Stimulated activated naive CD8-positive, alpha-beta T cell treated with anti-CD3 and anti-CD28 coated beads, Interleukin-15, amount 100 ng/mL, for 72 hours (primary cell): ENCODE measurements at regions not wholly inside any gene's neighbourhood (a gene's known extent, or its start where the extent isn't known, plus 50 kb on each side); places are given as distances from the start of the nearest gene placed in this dataset.

Experiments
- ATAC-seq: fragments of 150-1000 bp; cut with Tn5 transposase; 2 replicates; pipeline ENCODE4 v1.10.0; 2021; ENCODE audit warnings: mild to moderate bottlenecking, moderate library complexity
- DNase-seq, 2 donors: peaks; one replicate each; pipeline ENCODE4 v3.0.0; 2021 to 2022
- H3K27ac Mint-ChIP-seq, 2 donors: one replicate each; pipeline ENCODE4 v1.8.0; 2022; ENCODE audit warnings: mild to moderate bottlenecking in 2 of 2, mixed read lengths in 2 of 2, moderate library complexity in 2 of 2
- H3K27me3 Mint-ChIP-seq: one replicate; pipeline ENCODE4 v1.8.0; 2022; ENCODE audit warnings: mixed read lengths
- H3K4me1 Mint-ChIP-seq: one replicate; pipeline ENCODE4 v1.8.0; 2022; ENCODE audit warnings: mild to moderate bottlenecking, mixed read lengths
- H3K4me3 Mint-ChIP-seq, 2 donors: one replicate each; pipeline ENCODE4 v1.8.0; 2022; ENCODE audit warnings: mild to moderate bottlenecking in 2 of 2, mixed read lengths in 2 of 2, moderate library complexity in 1 of 2
- H3K9me3 Mint-ChIP-seq, 2 donors: one replicate each; pipeline ENCODE4 v1.8.0; 2022; ENCODE audit warnings: mixed read lengths in 2 of 2

DNA sequence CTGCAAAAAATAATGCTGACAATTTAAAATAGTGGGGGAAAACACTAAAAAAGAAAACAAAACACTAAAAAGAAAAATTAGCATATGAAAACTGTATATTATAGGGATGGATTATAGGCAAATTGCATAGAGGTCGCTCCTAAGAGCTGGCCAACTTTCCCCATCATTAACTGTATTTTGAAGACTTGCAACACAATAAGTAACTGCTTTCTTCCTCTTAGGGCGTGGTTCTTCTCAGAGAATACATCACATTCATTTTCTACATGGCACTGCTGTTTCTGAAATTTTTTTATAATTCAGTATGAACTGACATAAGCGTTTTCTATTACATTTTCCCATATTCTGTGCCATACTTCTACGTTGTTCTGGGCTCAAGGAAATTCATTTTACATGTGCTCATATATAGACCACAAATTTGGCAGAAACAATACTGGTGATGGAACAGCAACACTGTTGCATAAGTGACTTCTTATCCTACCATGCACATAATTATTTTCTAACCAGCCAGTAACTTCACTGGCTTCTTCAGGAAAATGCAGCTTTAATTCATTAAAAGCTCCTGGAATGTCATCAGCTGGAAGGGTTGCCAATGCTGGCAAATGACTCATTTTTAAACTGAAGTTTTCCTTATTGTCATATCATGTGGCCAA, 171.2 kb upstream of the DMAC1 start:
- DNase-seq (no peak), ATAC-seq (no peak)
- Mint-ChIP-seq H3K4me1 (peaks cover 44% of the 10 kb centered on the region), H3K27me3 (no peaks in the 10 kb centered on the region), H3K9me3 (no peaks in the 10 kb centered on the region), H3K4me3 (no peak overlapping the region), H3K27ac (no peak overlapping the region)

DNA sequence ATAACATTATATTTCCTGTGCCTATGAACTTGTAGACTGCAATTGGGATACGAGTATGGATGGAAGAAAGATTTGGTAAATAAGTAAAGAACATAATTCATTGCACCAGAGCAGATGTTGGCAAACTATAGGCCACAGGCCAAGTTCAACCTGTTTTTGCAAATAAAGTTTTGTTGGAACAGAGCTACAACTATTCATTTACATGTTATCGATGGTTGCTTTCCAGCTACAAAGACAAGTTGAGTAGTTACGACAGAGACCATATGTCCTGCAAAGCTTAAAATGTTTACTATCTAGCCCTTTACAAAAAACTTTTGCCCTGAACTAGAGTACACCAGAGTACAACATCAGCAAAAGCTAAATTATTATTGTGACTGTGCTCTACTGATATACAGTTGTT, 169.1 kb upstream of the DMAC1 start:
- no peak overlapping the region for H3K27ac Mint-ChIP-seq
- H3K27me3 Mint-ChIP-seq, result no peaks in the 10 kb centered on the region
- H3K4me3 Mint-ChIP-seq, result no peak overlapping the region
- ATAC-seq (no peak), DNase-seq (no peak)
- no peaks in the 10 kb centered on the region for H3K9me3 Mint-ChIP-seq
- peaks cover 26% of the 10 kb centered on the region for H3K4me1 Mint-ChIP-seq

DNA sequence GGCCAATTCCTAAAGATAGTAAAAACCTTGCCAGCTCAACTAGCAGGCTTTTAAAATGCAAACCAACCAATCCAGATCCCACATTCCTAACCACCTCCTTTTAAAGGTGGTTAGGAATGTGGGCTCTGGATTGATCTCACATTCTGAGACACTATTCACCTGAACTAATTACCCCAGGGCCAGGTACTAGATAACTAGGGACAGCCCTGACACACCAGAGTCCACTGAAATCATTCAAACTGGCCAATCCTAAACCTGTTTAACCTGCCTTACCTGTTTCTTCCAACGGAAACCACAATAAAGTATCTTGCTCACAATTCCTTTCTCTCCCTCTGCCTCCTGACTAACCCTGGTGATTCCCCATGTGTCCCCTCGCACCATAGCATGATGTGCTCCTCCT, 168.3 kb upstream of the DMAC1 start:
- H3K27ac Mint-ChIP-seq, result peak overlapping the region in 1 of 2 donors; percentile 28
- no peaks in the 10 kb centered on the region for H3K9me3 Mint-ChIP-seq
- ATAC-seq (no peak), DNase-seq (no peak)
- H3K4me1 Mint-ChIP-seq, result peaks cover 23% of the 10 kb centered on the region
- no peak overlapping the region for H3K4me3 Mint-ChIP-seq
- no peaks in the 10 kb centered on the region for H3K27me3 Mint-ChIP-seq

DNA sequence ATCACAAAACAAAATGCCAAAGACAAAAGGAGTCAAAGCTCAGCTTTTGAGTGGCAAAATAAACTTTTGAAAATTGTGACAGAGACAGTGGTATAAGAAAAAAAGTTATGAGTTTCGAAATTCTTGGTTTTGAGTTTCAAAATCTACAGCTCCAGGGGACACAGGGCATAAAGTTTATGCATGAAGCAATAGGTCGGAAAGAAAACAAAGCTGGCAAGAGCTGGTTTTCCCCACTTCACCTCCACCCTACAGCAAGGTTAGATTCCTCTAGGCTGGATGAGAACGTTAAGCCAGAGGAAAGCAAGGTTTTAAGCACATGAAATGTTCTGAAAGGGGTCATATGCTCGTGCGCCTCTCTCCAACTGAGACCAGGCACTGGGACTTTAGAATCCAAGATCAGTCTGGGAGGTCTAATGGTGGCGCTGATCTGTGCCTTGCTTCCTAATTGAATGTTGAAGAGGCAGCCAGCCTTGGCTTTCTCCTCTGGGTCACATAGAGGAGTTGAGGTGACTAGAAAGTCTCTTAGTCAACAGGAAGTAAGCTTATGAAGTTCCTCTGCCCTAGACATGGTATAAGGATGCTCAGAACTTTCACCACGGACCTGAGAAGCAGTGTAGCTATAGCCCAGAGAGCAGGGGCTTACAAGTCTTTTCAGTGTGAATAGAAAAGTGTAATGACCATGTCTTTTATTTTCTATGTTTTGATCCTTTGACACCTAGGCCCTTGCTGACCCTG, 167.7 kb upstream of the DMAC1 start:
- Mint-ChIP-seq H3K27ac (peak overlapping the region in 1 of 2 donors; percentile 55), H3K4me3 (no peak overlapping the region), H3K9me3 (no peaks in the 10 kb centered on the region), H3K4me1 (peaks cover 18% of the 10 kb centered on the region), H3K27me3 (no peaks in the 10 kb centered on the region)
- ATAC-seq, result peak; percentile 85
- DNase-seq, result no peak

- no peak overlapping the region for H3K27ac Mint-ChIP-seq
- H3K27me3 Mint-ChIP-seq, result no peaks in the 10 kb centered on the region
- no peak overlapping the region for H3K4me3 Mint-ChIP-seq
- ATAC-seq (no peak), DNase-seq (no peak)
- no peaks in the 10 kb centered on the region for H3K9me3 Mint-ChIP-seq
- peaks cover 27% of the 10 kb centered on the region for H3K4me1 Mint-ChIP-seq
Observed at GRCh38 chr9:7965063-7965462, 165.5 kb upstream of the DMAC1 start.

- ATAC-seq, result no peak
Observed at GRCh38 chr9:7963026-7963425, 163.4 kb upstream of the DMAC1 start.

DNA sequence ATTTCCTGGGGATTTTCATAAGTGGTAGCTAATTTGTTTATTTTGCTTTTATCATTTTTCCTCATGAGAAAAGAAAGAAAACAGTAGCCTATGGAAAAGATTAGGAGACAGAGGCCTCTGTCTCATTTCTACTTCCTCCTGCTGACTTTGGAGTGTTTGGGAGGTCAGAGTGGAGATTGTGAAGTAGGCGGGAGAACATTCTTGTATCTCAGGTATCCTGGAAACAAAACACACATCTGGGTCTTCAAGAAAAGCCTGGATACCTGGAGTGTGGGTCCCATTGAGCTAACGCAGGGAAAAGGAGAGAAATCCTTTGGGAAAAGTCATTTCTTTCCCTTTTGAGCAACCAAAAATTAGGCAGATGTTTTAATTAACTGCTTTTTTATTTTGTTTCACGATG, 161.5 kb upstream of the DMAC1 start:
- DNase-seq (no peak), ATAC-seq (no peak)
- Mint-ChIP-seq H3K4me3 (no peak overlapping the region), H3K27me3 (no peaks in the 10 kb centered on the region), H3K27ac (no peak overlapping the region), H3K9me3 (no peaks in the 10 kb centered on the region), H3K4me1 (peaks cover 17% of the 10 kb centered on the region)

More at GRCh38 chr9:7963026-7963425, 163.4 kb upstream of the DMAC1 start:
- Mint-ChIP-seq H3K27me3 (no peaks in the 10 kb centered on the region), H3K27ac (no peak overlapping the region), H3K9me3 (no peaks in the 10 kb centered on the region), H3K4me1 (peaks cover 32% of the 10 kb centered on the region), H3K4me3 (no peak overlapping the region)
- DNase-seq, result no peak

- Mint-ChIP-seq H3K27ac (no peak overlapping the region), H3K4me1 (peaks cover 17% of the 10 kb centered on the region), H3K9me3 (no peaks in the 10 kb centered on the region), H3K4me3 (no peak overlapping the region), H3K27me3 (no peaks in the 10 kb centered on the region)
- no peak for DNase-seq
- no peak for ATAC-seq
Observed at GRCh38 chr9:7960320-7961050, 160.9 kb upstream of the DMAC1 start.

- H3K4me3 Mint-ChIP-seq, result no peak overlapping the region
- peak overlapping the region in 1 of 2 donors; percentile 21 for H3K27ac Mint-ChIP-seq
- ATAC-seq (no peak), DNase-seq (no peak)
- H3K27me3 Mint-ChIP-seq, result no peaks in the 10 kb centered on the region
- peaks cover 17% of the 10 kb centered on the region for H3K4me1 Mint-ChIP-seq
- no peaks in the 10 kb centered on the region for H3K9me3 Mint-ChIP-seq
Observed at GRCh38 chr9:7957803-7958202, 158.2 kb upstream of the DMAC1 start.

DNA sequence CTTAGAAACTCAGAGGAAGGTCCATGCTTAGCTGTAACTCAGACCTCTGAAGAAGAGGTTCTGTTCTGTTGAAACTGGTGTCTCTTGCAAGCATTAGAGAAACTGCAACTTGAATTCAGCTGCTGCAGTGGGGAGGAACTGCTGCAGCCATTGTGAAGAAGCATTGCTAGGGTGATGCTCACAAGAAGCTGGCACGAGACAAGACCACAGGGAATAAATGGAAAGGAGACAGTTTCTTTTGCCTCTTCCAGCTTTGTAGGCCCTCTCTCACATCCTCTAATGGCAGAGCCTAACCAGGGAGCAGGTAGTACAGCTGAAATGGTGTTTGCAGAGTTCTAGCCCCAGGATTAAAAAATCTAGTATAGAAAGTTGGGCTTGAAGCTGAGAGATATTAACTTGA, 148.0 kb upstream of the DMAC1 start:
- no peak overlapping the region for H3K4me3 Mint-ChIP-seq
- H3K27me3 Mint-ChIP-seq, result no peaks in the 10 kb centered on the region
- no peak for DNase-seq
- ATAC-seq, result no peak
- H3K4me1 Mint-ChIP-seq, result peaks cover 4% of the 10 kb centered on the region
- H3K9me3 Mint-ChIP-seq, result no peaks in the 10 kb centered on the region
- H3K27ac Mint-ChIP-seq, result no peak overlapping the region

DNA sequence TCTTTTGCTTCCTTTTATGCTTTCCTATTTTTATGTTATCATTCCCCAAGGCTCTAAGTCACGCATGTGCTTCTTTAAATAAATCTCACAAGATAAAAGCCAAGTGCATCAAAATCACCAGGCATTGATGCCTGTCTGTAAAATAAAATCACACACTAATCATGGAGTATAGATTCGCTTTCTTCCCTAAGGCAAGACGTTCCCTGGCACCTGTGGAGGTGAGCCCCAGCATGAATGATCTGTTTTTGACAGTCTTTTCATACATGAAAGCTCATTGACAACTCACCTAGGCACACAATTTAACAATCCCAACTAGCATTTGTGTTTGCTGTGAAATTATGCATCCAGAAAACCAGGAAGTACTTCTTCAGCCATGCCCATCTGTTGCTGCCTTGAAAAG, 146.9 kb upstream of the DMAC1 start:
- Mint-ChIP-seq H3K4me1 (peaks cover 4% of the 10 kb centered on the region), H3K27me3 (no peaks in the 10 kb centered on the region), H3K4me3 (no peak overlapping the region), H3K27ac (no peak overlapping the region), H3K9me3 (no peaks in the 10 kb centered on the region)
- DNase-seq (no peak), ATAC-seq (no peak)

GRCh38 chr9:7944572-7944971, 145.0 kb upstream of the DMAC1 start:
- Mint-ChIP-seq H3K27me3 (no peaks in the 10 kb centered on the region), H3K27ac (no peak overlapping the region), H3K4me3 (no peak overlapping the region), H3K4me1 (peaks cover 4% of the 10 kb centered on the region), H3K9me3 (peaks cover 9 to 11% of the 10 kb centered on the region in 2 donors)
- no peak for ATAC-seq
- DNase-seq, result no peak

- Mint-ChIP-seq H3K4me3 (no peak overlapping the region), H3K27ac (no peak overlapping the region), H3K9me3 (peaks cover 12 to 18% of the 10 kb centered on the region in 2 donors), H3K4me1 (peaks cover 13% of the 10 kb centered on the region), H3K27me3 (no peaks in the 10 kb centered on the region)
- ATAC-seq, result no peak
- DNase-seq, result no peak
Observed at GRCh38 chr9:7937761-7938491, 138.3 kb upstream of the DMAC1 start.

GRCh38 chr9:7936996-7937395, 137.4 kb upstream of the DMAC1 start:
- no peak for DNase-seq
- Mint-ChIP-seq H3K27ac (no peak overlapping the region), H3K4me3 (no peak overlapping the region), H3K9me3 (peaks cover 12 to 18% of the 10 kb centered on the region in 2 donors), H3K4me1 (peaks cover 13% of the 10 kb centered on the region), H3K27me3 (no peaks in the 10 kb centered on the region)
- no peak for ATAC-seq

DNA sequence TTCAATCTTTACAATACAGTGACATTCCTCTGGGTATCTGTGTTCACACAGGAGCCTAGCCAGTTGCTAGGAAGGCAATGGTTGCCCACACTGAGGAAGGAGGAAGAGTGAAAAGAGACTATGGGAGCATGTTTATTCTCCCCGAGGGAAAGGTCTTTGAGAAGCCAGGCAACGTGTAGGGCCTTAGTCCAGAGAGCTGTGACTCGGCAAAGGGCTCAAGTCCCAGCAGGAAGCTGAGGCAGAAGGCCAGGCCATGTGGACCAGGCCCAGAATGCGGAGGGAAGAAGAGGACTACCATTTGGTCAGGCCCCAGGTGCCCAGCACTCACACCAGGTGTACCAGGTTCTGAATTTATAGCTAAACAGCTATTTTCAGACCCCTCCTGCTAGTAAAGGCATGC, 136.6 kb upstream of the DMAC1 start:
- Mint-ChIP-seq H3K4me1 (peaks cover 13% of the 10 kb centered on the region), H3K27me3 (no peaks in the 10 kb centered on the region), H3K4me3 (peak overlapping the region; percentile 56 to 63), H3K27ac (peak overlapping the region; percentile 89 to 94), H3K9me3 (peaks cover 12 to 18% of the 10 kb centered on the region in 2 donors)
- DNase-seq, result no peak
- ATAC-seq, result peak; percentile 26
